ENCODE measurements at regions not wholly inside any gene's neighbourhood (a gene's known extent, or its start where the extent isn't known, plus 50 kb on each side); places are given as distances from the start of the nearest gene placed in this dataset.

DNA sequence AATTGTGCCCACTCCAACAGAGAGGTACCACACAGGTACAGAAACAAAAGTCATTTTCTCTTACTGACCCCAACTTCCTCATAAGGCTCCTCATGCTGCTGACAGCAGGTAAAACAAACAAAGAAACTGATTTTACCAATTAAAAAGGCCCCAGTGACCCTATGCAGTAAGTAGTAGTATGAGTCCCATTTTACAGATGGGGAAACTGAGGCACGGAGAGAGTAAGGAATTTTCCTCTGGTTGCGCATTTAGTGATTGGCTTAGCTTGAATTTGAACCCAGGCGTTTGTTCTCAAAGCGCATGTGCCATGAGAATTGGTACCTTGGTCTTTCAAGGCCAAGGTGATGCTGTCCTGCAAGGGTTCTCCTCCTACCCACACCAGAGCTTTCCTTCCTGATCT lies 66.1 kb upstream of the ZBTB40 start:
- no peak overlapping the region for H3K56ac ChIP-seq (replicated peaks; ENCODE audit: insufficient read length, low read depth, low read length)
- no peak overlapping the region for H2AFZ ChIP-seq (ENCODE audit: low read length)
- H3K9ac ChIP-seq (replicated peaks in 1 of 4; ENCODE audit: extremely low read depth in 1 of 4, low read depth in 3 of 4, low read length in 3 of 4): no peak overlapping the region
- 71% methylated on average over 4 of the region's 4 CpGs; no CpG with 5 or more reads in 1 of the 2 experiments for WGBS, 2 experiments (ENCODE audit: extremely low coverage in 1 of 2, insufficient coverage in 1 of 2, insufficient read length in 1 of 2, insufficient replicate concordance in 2 of 2, low coverage in 1 of 2, low lambda C conversion rate in 2 of 2, missing lambda C conversion rate in 1 of 2)
- H2BK20ac ChIP-seq (ENCODE audit: low read length): no peak overlapping the region
- H3K36me3 ChIP-seq (ENCODE audit: control insufficient read depth in 2 of 4, insufficient read depth in 4 of 4, low read length in 3 of 4): no peaks in the 10 kb centered on the region
- no peak for DNase-seq (ENCODE audit: low read depth in 1 of 2, low spot score in 2 of 2)
- H2AK5ac ChIP-seq (ENCODE audit: low read depth, low read length): no peak overlapping the region
- H4K8ac ChIP-seq (ENCODE audit: extremely low read depth, insufficient read depth, low read length): no peak overlapping the region
- no peak overlapping the region for H3K4me2 ChIP-seq (ENCODE audit: insufficient read depth in 1 of 2, low read depth in 2 of 2, low read length in 2 of 2)
- TF ChIP-seq EP300 (IDR thresholded peaks at IDR 0.05; ENCODE audit: borderline replicate concordance in 1 of 2, low read depth in 2 of 2, low read length in 2 of 2) (no peak), POLR2A (IDR thresholded peaks at IDR 0.05; ENCODE audit: control extremely low read depth in 1 of 2, low read depth in 2 of 2, low read length in 2 of 2) (no peak), RXRA (IDR thresholded peaks at IDR 0.05; ENCODE audit: insufficient read depth, low read depth, low read length) (no peak)
- no peaks in the 10 kb centered on the region for H3K79me1 ChIP-seq (ENCODE audit: low read depth, low read length)
- no peaks in the 10 kb centered on the region for H3K27me3 ChIP-seq (replicated peaks in 1 of 4; ENCODE audit: control insufficient read depth in 3 of 4, extremely low read depth in 1 of 4, insufficient read depth in 3 of 4, low read length in 3 of 4)
- no peak overlapping the region for H3K4me3 ChIP-seq (ENCODE audit: extremely low read depth in 1 of 4, insufficient read depth in 2 of 4, low read depth in 3 of 4, low read length in 4 of 4)
- H4K5ac ChIP-seq (ENCODE audit: insufficient read length, low read depth, low read length): no peak overlapping the region
- no peaks in the 10 kb centered on the region for H3K79me2 ChIP-seq (ENCODE audit: control insufficient read depth in 1 of 2, insufficient read depth in 2 of 2, low read length in 2 of 2)
- no peak overlapping the region for H3K14ac ChIP-seq (ENCODE audit: insufficient read length)
- H4K20me1 ChIP-seq (replicated peaks in 1 of 2; ENCODE audit: control insufficient read depth in 1 of 2, insufficient read depth in 2 of 2, low read length in 2 of 2): no peaks in the 10 kb centered on the region
- no peak for FAIRE-seq
- H4K91ac ChIP-seq (replicated peaks; ENCODE audit: insufficient read length, low read length): no peak overlapping the region
- no peak overlapping the region for H2BK12ac ChIP-seq (ENCODE audit: low read depth, low read length)
- no peak overlapping the region for H3K18ac ChIP-seq (ENCODE audit: extremely low read depth, low read length)
- no peak overlapping the region for H2BK15ac ChIP-seq (ENCODE audit: low read length)
- CTCF ChIA-PET (ENCODE audit: partially characterized antibody): interaction anchor here (0.9 to 1.1 kb wide), 2 partner anchors 9 to 31 kb away, joined by 4 read pairs; no protein-coding TSS in a partner anchor
- POLR2A ChIA-PET (ENCODE audit: partially characterized antibody): interaction anchor here (0.6 kb wide), 1 partner anchor 40 kb away, joined by 3 read pairs; no protein-coding TSS in a partner anchor
- no peak overlapping the region for H2BK120ac ChIP-seq (replicated peaks; ENCODE audit: low read depth, low read length)
- H3K23ac ChIP-seq (ENCODE audit: insufficient read length): no peak overlapping the region
- H3K4me1 ChIP-seq (replicated peaks in 1 of 4; ENCODE audit: control insufficient read depth in 3 of 4, insufficient read depth in 4 of 4, low read length in 3 of 4): peaks cover 0 to 5% (median 2%) of the 10 kb centered on the region in 4 experiments; a peak in 2 of 7 replicates
- H2BK5ac ChIP-seq (ENCODE audit: low read depth, low read length): no peak overlapping the region
- no peak overlapping the region for H3K27ac ChIP-seq (ENCODE audit: low read depth, low read length)
- no peaks in the 10 kb centered on the region for H3K23me2 ChIP-seq (ENCODE audit: low read depth, low read length)
- H3K9me3 ChIP-seq (ENCODE audit: insufficient read depth in 2 of 2, low read depth in 1 of 2, low read length in 1 of 2): no peaks in the 10 kb centered on the region
- H3K4ac ChIP-seq (replicated peaks; ENCODE audit: insufficient read length, low read depth, low read length): no peak overlapping the region

Measured in H1 (cell line).